NOMO-1 treated with DMSO at 0.1 percent for 48 hours (cell line): ENCODE measurements at regions not wholly inside any gene's neighbourhood (a gene's known extent, or its start where the extent isn't known, plus 50 kb on each side); places are given as distances from the start of the nearest gene placed in this dataset.

Source experiments
- DNase-seq: peaks from one replicate; lab custom pipeline; 2025; ENCODE audit not compliant: unreplicated experiment; lab: John Stamatoyannopoulos, UW

DNA sequence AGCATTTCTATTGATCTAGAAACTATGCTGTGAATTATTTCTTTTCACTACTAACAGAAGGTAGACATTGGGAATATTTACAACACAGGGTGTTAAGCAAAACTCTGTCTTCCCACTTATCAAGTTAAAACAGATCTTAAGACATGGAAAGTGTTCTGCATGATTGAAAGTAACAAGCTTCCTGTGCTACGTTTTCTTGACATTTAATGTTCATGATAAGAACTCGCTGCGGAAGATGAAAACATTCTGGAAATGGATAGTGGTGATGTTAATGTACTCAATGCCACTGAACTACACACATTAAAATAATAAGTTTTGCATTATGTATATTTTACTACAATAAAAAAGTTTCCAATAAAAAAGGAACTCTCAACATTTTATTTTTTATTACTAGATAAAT is 74.4 kb upstream of the SCN7A start:
- no peak for DNase-seq

DNA sequence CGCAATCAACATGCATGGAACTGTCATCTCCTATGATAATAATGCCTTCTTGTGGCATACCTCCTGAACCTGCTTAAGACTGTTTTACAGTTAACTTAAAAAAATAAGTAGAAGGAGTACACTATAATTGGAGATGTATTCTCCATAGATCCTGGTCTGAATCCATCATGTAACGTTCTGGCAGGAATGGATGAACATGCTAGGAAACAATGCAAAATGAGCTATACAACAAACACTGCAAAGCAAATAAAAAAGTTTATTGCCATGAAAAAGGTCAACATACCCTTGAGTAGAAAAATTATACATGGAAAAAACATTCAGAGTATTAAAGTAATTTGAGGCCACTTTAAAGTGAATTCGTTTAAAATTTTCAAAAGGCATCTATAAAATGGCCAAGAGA is 71.5 kb upstream of the SCN7A start:
- DNase-seq: no peak

- DNase-seq: no peak
Measured at GRCh38 chr2:166563894-166564293, 69.8 kb upstream of the SCN7A start.

- no peak for DNase-seq
Measured at GRCh38 chr2:166560022-166560421, 66.0 kb upstream of the SCN7A start.

- no peak for DNase-seq
Measured at GRCh38 chr2:166550923-166551322, 56.9 kb upstream of the SCN7A start.

GRCh38 chr2:166545473-166545872 is 51.4 kb upstream of the SCN7A start:
- no peak for DNase-seq
